ENCODE measurements at regions not wholly inside any gene's neighbourhood (a gene's known extent, or its start where the extent isn't known, plus 50 kb on each side); places are given as distances from the start of the nearest gene placed in this dataset.

GRCh38 chr14:29351996-29352705 is 575.5 kb downstream of the PRKD1 start:
- no peaks in the 10 kb centered on the region for H3K36me3 Mint-ChIP-seq (ENCODE audit: insufficient read depth, unreplicated experiment)
- POLR2A ChIA-PET = no interaction called here

GRCh38 chr14:29352706-29353080 is 575.0 kb downstream of the PRKD1 start:
- no peak for DNase-seq (ENCODE audit: unreplicated experiment)
- no TSS peak for BruUV-seq (replicated peaks)
- CTCF ChIA-PET = no interaction called here
- Mint-ChIP-seq H3K9me3 (ENCODE audit: unreplicated experiment) (no peaks in the 10 kb centered on the region), H3K4me3 (ENCODE audit: unreplicated experiment) (no peak overlapping the region), H3K4me1 (ENCODE audit: insufficient read depth, unreplicated experiment) (no peaks in the 10 kb centered on the region), H3K27me3 (ENCODE audit: insufficient read depth, unreplicated experiment) (peaks cover 61% of the 10 kb centered on the region), H3K27ac (ENCODE audit: low read depth, unreplicated experiment) (no peak overlapping the region), H3K36me3 (ENCODE audit: insufficient read depth, unreplicated experiment) (no peaks in the 10 kb centered on the region)
- intact Hi-C loops (cut with micrococcal nuclease) = no loop called here
- POLR2A ChIA-PET = no interaction called here
- TF ChIP-seq, protein P1, sequence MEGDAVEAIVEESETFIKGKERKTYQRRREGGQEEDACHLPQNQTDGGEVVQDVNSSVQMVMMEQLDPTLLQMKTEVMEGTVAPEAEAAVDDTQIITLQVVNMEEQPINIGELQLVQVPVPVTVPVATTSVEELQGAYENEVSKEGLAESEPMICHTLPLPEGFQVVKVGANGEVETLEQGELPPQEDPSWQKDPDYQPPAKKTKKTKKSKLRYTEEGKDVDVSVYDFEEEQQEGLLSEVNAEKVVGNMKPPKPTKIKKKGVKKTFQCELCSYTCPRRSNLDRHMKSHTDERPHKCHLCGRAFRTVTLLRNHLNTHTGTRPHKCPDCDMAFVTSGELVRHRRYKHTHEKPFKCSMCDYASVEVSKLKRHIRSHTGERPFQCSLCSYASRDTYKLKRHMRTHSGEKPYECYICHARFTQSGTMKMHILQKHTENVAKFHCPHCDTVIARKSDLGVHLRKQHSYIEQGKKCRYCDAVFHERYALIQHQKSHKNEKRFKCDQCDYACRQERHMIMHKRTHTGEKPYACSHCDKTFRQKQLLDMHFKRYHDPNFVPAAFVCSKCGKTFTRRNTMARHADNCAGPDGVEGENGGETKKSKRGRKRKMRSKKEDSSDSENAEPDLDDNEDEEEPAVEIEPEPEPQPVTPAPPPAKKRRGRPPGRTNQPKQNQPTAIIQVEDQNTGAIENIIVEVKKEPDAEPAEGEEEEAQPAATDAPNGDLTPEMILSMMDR (IDR thresholded peaks at IDR 0.05; ENCODE audit: unreplicated experiment) = no peak

More at GRCh38 chr14:29351996-29352705, 575.5 kb downstream of the PRKD1 start:
- no TSS peak for BruUV-seq (replicated peaks)
- H3K9me3 Mint-ChIP-seq (ENCODE audit: unreplicated experiment) = no peaks in the 10 kb centered on the region
- intact Hi-C loops (cut with micrococcal nuclease) = no loop called here
- TF ChIP-seq, protein P1 (IDR thresholded peaks at IDR 0.05; ENCODE audit: unreplicated experiment) = no peak
- CTCF ChIA-PET = no interaction called here
- H3K27me3 Mint-ChIP-seq (ENCODE audit: insufficient read depth, unreplicated experiment) = peaks cover 61% of the 10 kb centered on the region
- no peak overlapping the region for H3K4me3 Mint-ChIP-seq (ENCODE audit: unreplicated experiment)
- H3K4me1 Mint-ChIP-seq (ENCODE audit: insufficient read depth, unreplicated experiment) = no peaks in the 10 kb centered on the region
- DNase-seq (ENCODE audit: unreplicated experiment) = no peak
- H3K27ac Mint-ChIP-seq (ENCODE audit: low read depth, unreplicated experiment) = no peak overlapping the region

DNA sequence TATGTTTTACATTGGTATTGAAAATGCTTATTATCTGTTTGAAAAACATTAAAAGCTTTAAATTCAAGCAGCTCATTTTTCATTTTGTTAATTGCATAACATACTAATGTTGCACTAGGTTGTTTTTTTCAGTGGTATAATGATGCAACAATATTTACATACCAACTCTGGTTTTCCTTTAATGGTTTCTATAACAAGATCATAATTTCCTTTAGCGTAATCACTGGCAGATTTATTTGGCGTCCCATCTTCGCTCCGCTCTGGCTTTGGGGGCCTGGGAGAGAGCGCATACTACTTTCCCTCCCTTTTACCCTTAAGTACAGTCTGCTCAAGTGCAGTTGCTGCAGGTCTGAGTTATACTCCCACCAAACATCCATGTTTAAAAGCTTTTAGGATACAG is 574.1 kb downstream of the PRKD1 start:
- TF ChIP-seq, protein P1 (IDR thresholded peaks at IDR 0.05; ENCODE audit: unreplicated experiment) = no peak
- intact Hi-C loops (cut with micrococcal nuclease) = no loop called here
- no peaks in the 10 kb centered on the region for H3K36me3 Mint-ChIP-seq (ENCODE audit: insufficient read depth, unreplicated experiment)
- no peak overlapping the region for H3K27ac Mint-ChIP-seq (ENCODE audit: low read depth, unreplicated experiment)
- POLR2A ChIA-PET = no interaction called here
- no peaks in the 10 kb centered on the region for H3K4me1 Mint-ChIP-seq (ENCODE audit: insufficient read depth, unreplicated experiment)
- no peak for DNase-seq (ENCODE audit: unreplicated experiment)
- peaks cover 61% of the 10 kb centered on the region for H3K27me3 Mint-ChIP-seq (ENCODE audit: insufficient read depth, unreplicated experiment)
- H3K4me3 Mint-ChIP-seq (ENCODE audit: unreplicated experiment) = no peak overlapping the region
- CTCF ChIA-PET = interaction anchor here (0.7 kb wide), 1 partner anchor 97 kb away, joined by 3 read pairs; no protein-coding TSS in a partner anchor
- H3K9me3 Mint-ChIP-seq (ENCODE audit: unreplicated experiment) = no peaks in the 10 kb centered on the region
- BruUV-seq (replicated peaks) = no TSS peak

- CTCF ChIA-PET = interaction anchor here (0.6 kb wide), 1 partner anchor 86 kb away, joined by 3 read pairs; no protein-coding TSS in a partner anchor
Measured at GRCh38 chr14:29354486-29354885, 573.2 kb downstream of the PRKD1 start.

More at GRCh38 chr14:29354486-29354885, 573.2 kb downstream of the PRKD1 start:
- intact Hi-C loops (cut with micrococcal nuclease) = no loop called here
- Mint-ChIP-seq H3K36me3 (ENCODE audit: insufficient read depth, unreplicated experiment) (no peaks in the 10 kb centered on the region), H3K9me3 (ENCODE audit: unreplicated experiment) (no peaks in the 10 kb centered on the region), H3K4me1 (ENCODE audit: insufficient read depth, unreplicated experiment) (no peaks in the 10 kb centered on the region), H3K27me3 (ENCODE audit: insufficient read depth, unreplicated experiment) (peaks cover 60% of the 10 kb centered on the region), H3K27ac (ENCODE audit: low read depth, unreplicated experiment) (no peak overlapping the region), H3K4me3 (ENCODE audit: unreplicated experiment) (no peak overlapping the region)
- POLR2A ChIA-PET = interaction anchor here (0.6 kb wide), 1 partner anchor 9 kb away, joined by 3 read pairs; no protein-coding TSS in a partner anchor
- BruUV-seq (replicated peaks) = no TSS peak
- TF ChIP-seq, protein P1 (IDR thresholded peaks at IDR 0.05; ENCODE audit: unreplicated experiment) = no peak
- DNase-seq (ENCODE audit: unreplicated experiment) = no peak
